GM12878 (cell line): ENCODE measurements at regions not wholly inside any gene's neighbourhood (a gene's known extent, or its start where the extent isn't known, plus 50 kb on each side); places are given as distances from the start of the nearest gene placed in this dataset.

Experiments used
- ATAC-seq: fragments of 200-7000 bp; cut with Tn5 transposase; 3 replicates; pipeline ENCODE4 v1.9.1; 2020; ENCODE audit warnings: mild to moderate bottlenecking, moderate library complexity
- BruUV-seq: library from RNA; stranded (reverse); fragments of 400-500 nt; replicated peaks from 2 replicates; lab custom pipeline; 2021; lab: Mats Ljungman, UMichigan
- CTCF ChIA-PET: fragments of 300-600 bp; sonication (Branson Sonifier 250); formaldehyde crosslinking; extraction: SDS; loops from one replicate; lab custom pipeline; 2021; ENCODE audit warnings: inconsistent platforms; lab: Yijun Ruan, JAX
- POLR2A ChIA-PET: fragments of 350-600 bp; formaldehyde crosslinking; extraction: SDS; loops from one replicate; lab custom pipeline; 2021; ENCODE audit warnings: inconsistent platforms; lab: Charles Lee
- RAD21 ChIA-PET: fragments of 300-600 bp; sonication (Branson Sonifier 250); formaldehyde crosslinking; loops from one replicate; lab custom pipeline; 2023; ENCODE audit warnings: antibody characterized with exemption; ENCODE audit not compliant: unreplicated experiment; lab: Charles Lee
- SMC1A ChIA-PET: fragments of 300-600 bp; sonication (Branson Sonifier 250); formaldehyde crosslinking; loops from one replicate; lab custom pipeline; 2023; ENCODE audit not compliant: unreplicated experiment, uncharacterized antibody; lab: Charles Lee
- DNase-seq: peaks from one replicate; pipeline ENCODE4 v3.0.0-alpha.2; 2011; ENCODE audit warnings: low read depth, low spot score
- FAIRE-seq: peaks from 3 replicates; lab custom pipeline; 2011; peaks lifted over from hg19 to GRCh38; lab: Jason Lieb, UNC
- H2AFZ ChIP-seq: 2 replicates; pipeline ENCODE4 v1.6.0; 2011; ENCODE audit warnings: low read depth, low read length, control low read depth; ENCODE audit not compliant: control insufficient read depth
- H3K27ac ChIP-seq: 2 replicates; pipeline ENCODE4 v1.5.1; 2011; ENCODE audit warnings: control low read depth; ENCODE audit not compliant: control insufficient read depth, insufficient read depth
- H3K27me3 ChIP-seq, 2 experiments: replicated peaks in 1 of 2; 2 replicates each; pipeline versions ENCODE4 v1.6.0 to v1.6.1; 2011; ENCODE audit warnings: low read length in 1 of 2; ENCODE audit not compliant: control insufficient read depth in 2 of 2, insufficient read depth in 2 of 2
- H3K36me3 ChIP-seq, 2 experiments: 2 replicates each; pipeline ENCODE4 v1.5.1; 2011; ENCODE audit warnings: low read length in 1 of 2; ENCODE audit not compliant: control insufficient read depth in 2 of 2, insufficient read depth in 2 of 2
- H3K4me1 ChIP-seq: 2 replicates; pipeline ENCODE4 v1.6.1; 2011; ENCODE audit warnings: mild to moderate bottlenecking, low read length, moderate library complexity, mixed read lengths; ENCODE audit not compliant: control insufficient read depth, insufficient read depth
- H3K4me2 ChIP-seq: 2 replicates; pipeline ENCODE4 v1.6.0; 2011; ENCODE audit warnings: control low read depth; ENCODE audit not compliant: control insufficient read depth, insufficient read depth
- H3K4me3 ChIP-seq: fragments of 200-600 bp; sonication (generic); 2 replicates; pipeline ENCODE4 v1.5.1; 2016
- H3K79me2 ChIP-seq: 2 replicates; pipeline ENCODE4 v1.6.0; 2011; ENCODE audit warnings: low read length; ENCODE audit not compliant: control insufficient read depth, insufficient read depth
- H3K9ac ChIP-seq: 2 replicates; pipeline ENCODE4 v1.8.0; 2011; ENCODE audit warnings: low read length, control low read depth, mixed read lengths; ENCODE audit not compliant: control insufficient read depth, insufficient read depth
- H3K9me3 ChIP-seq: replicated peaks from 3 replicates; pipeline ENCODE4 v1.5.1; 2011; ENCODE audit warnings: mild to moderate bottlenecking, low read length; ENCODE audit not compliant: control insufficient read depth, insufficient read depth
- H4K20me1 ChIP-seq: 2 replicates; pipeline ENCODE4 v1.6.0; 2011; ENCODE audit not compliant: control insufficient read depth, insufficient read depth
- CBFB ChIP-seq: IDR thresholded peaks from 2 replicates; pipeline ENCODE4 v1.6.1; 2016; ENCODE audit warnings: antibody characterized with exemption, low read depth
- CHD2 ChIP-seq: IDR thresholded peaks from 2 replicates; pipeline ENCODE4 v1.6.1; 2011; ENCODE audit warnings: low read depth, low read length, improper control_type of control experiment, borderline replicate concordance
- ELK1 ChIP-seq: IDR thresholded peaks from 2 replicates; pipeline ENCODE4 v1.6.1; 2012; ENCODE audit warnings: low read depth, low read length, improper control_type of control experiment
- HDGF ChIP-seq: fragments of 450-650 bp; IDR thresholded peaks from 2 replicates; pipeline ENCODE4 v1.6.1; 2016; ENCODE audit warnings: antibody characterized with exemption
- POU2F2 ChIP-seq: IDR thresholded peaks from 3 replicates; pipeline ENCODE4 v1.6.1; 2011; ENCODE audit warnings: low read depth, mild to moderate bottlenecking, low read length, borderline replicate concordance
- RBBP5 ChIP-seq: fragments of 200-600 bp; sonication (generic); conservative IDR thresholded peaks from 2 replicates; pipeline ENCODE4 v1.6.1; 2016
- RFX5 ChIP-seq: IDR thresholded peaks from 2 replicates; pipeline ENCODE4 v1.6.1; 2011; ENCODE audit warnings: low read depth, low read length, improper control_type of control experiment
- SKIL ChIP-seq: fragments of 450-650 bp; IDR thresholded peaks from 2 replicates; pipeline ENCODE4 v1.6.1; 2017; ENCODE audit warnings: mild to moderate bottlenecking, low read depth, inconsistent platforms; ENCODE audit not compliant: poor library complexity, severe bottlenecking
- SREBF2 ChIP-seq: IDR thresholded peaks from 2 replicates; pipeline ENCODE4 v1.6.1; 2012; ENCODE audit warnings: mild to moderate bottlenecking, low read length
- STAT3 ChIP-seq: IDR thresholded peaks from 2 replicates; pipeline ENCODE4 v1.6.1; 2011; ENCODE audit warnings: low read depth, low read length, improper control_type of control experiment
- TARDBP ChIP-seq: IDR thresholded peaks from 2 replicates; pipeline ENCODE4 v1.6.1; 2016; ENCODE audit warnings: borderline replicate concordance
- TCF12 ChIP-seq: IDR thresholded peaks from 2 replicates; pipeline ENCODE4 v1.6.1; 2011; ENCODE audit warnings: low read depth, mild to moderate bottlenecking, low read length
- TCF7 ChIP-seq: IDR thresholded peaks from 2 replicates; pipeline ENCODE4 v1.6.1; 2014; ENCODE audit warnings: antibody characterized with exemption, borderline replicate concordance
- YBX1 ChIP-seq: fragments of 450-650 bp; IDR thresholded peaks from 2 replicates; pipeline ENCODE4 v1.6.1; 2016; ENCODE audit warnings: antibody characterized with exemption
- ZNF217 ChIP-seq: fragments of 450-650 bp; IDR thresholded peaks from 2 replicates; pipeline ENCODE4 v1.6.1; 2017; ENCODE audit warnings: antibody characterized with exemption, mild to moderate bottlenecking
- ZNF274 ChIP-seq: IDR thresholded peaks from one replicate; pipeline ENCODE4 v1.8.0; 2011; ENCODE audit not compliant: insufficient read length, insufficient read depth
- ZSCAN29 ChIP-seq: fragments of 450-650 bp; IDR thresholded peaks from 2 replicates; pipeline ENCODE4 v1.6.1; 2017; ENCODE audit warnings: mild to moderate bottlenecking, moderate library complexity
- WGBS: methylation state at CpG from one replicate; pipeline ENCODE4 v1.1.6; 2016; ENCODE audit warnings: low lambda C conversion rate; ENCODE audit not compliant: insufficient replicate concordance, insufficient coverage; ENCODE audit errors: missing lambda C conversion rate; 5-methylcytosine and 5-hydroxymethylcytosine counted together
- in situ Hi-C: fragments of 300-500 bp; cut with MboI; formaldehyde crosslinking; loops from 9 replicates; pipeline ENCODE4 v1.14.3; 2018; ENCODE audit warnings: mixed read lengths
- intact Hi-C: fragments of 100-400 bp; cut with micrococcal nuclease; formaldehyde crosslinking; loops from one replicate; pipeline ENCODE4 v1.14.2; 2022; ENCODE audit not compliant: unreplicated experiment
- TF ChIP-seq, protein P1 (sequence below): fragments of 450-650 bp; formaldehyde crosslinking; IDR thresholded peaks from 2 replicates; pipeline ENCODE4 v1.5.0; 2022; ENCODE audit warnings: mild to moderate bottlenecking, missing genetic modification characterization

GRCh38 chr4:53732661-53733060 is 141.4 kb upstream of the LNX1 start:
- H3K9me3 ChIP-seq = no peaks in the 10 kb centered on the region; the same call in 2 of the 3 replicates
- no peaks in the 10 kb centered on the region for H3K27me3 ChIP-seq
- H4K20me1 ChIP-seq = no peaks in the 10 kb centered on the region
- intact Hi-C loops = no loop called here
- WGBS = 44% methylated on average over 1 of the region's 1 CpG
- no peak for ATAC-seq
- no peak for FAIRE-seq
- H3K79me2 ChIP-seq = no peaks in the 10 kb centered on the region
- H3K4me2 ChIP-seq = no peak overlapping the region
- SMC1A ChIA-PET = interaction anchor here (1.4 kb wide), 1 partner anchor 23 kb away, joined by 4 read pairs; no protein-coding TSS in a partner anchor
- H3K9ac ChIP-seq = no peak overlapping the region
- in situ Hi-C loops = no loop called here
- BruUV-seq = no TSS peak
- CTCF ChIA-PET = interaction anchor here (0.5 kb wide), 1 partner anchor 85 kb away, joined by 3 read pairs; no protein-coding TSS in a partner anchor
- RAD21 ChIA-PET = no interaction called here
- H3K36me3 ChIP-seq = no peaks in the 10 kb centered on the region
- H2AFZ ChIP-seq = no peak overlapping the region
- no peak for DNase-seq
- POLR2A ChIA-PET = no interaction called here
- no peak overlapping the region for H3K4me3 ChIP-seq
- no peak overlapping the region for H3K27ac ChIP-seq
- no peak for TF ChIP-seq POU2F2
- TF ChIP-seq CBFB = no peak
- no peak for TF ChIP-seq RFX5
- no peak for TF ChIP-seq YBX1
- TF ChIP-seq TARDBP = no peak
- TF ChIP-seq, protein P1, sequence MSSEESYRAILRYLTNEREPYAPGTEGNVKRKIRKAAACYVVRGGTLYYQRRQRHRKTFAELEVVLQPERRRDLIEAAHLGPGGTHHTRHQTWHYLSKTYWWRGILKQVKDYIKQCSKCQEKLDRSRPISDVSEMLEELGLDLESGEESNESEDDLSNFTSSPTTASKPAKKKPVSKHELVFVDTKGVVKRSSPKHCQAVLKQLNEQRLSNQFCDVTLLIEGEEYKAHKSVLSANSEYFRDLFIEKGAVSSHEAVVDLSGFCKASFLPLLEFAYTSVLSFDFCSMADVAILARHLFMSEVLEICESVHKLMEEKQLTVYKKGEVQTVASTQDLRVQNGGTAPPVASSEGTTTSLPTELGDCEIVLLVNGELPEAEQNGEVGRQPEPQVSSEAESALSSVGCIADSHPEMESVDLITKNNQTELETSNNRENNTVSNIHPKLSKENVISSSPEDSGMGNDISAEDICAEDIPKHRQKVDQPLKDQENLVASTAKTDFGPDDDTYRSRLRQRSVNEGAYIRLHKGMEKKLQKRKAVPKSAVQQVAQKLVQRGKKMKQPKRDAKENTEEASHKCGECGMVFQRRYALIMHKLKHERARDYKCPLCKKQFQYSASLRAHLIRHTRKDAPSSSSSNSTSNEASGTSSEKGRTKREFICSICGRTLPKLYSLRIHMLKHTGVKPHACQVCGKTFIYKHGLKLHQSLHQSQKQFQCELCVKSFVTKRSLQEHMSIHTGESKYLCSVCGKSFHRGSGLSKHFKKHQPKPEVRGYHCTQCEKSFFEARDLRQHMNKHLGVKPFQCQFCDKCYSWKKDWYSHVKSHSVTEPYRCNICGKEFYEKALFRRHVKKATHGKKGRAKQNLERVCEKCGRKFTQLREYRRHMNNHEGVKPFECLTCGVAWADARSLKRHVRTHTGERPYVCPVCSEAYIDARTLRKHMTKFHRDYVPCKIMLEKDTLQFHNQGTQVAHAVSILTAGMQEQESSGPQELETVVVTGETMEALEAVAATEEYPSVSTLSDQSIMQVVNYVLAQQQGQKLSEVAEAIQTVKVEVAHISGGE (CRISPR knock-in tag) = no peak
- TF ChIP-seq STAT3 = no peak
- TF ChIP-seq ZSCAN29 = no peak
- TF ChIP-seq ELK1 = no peak
- TF ChIP-seq ZNF217 = no peak
- TF ChIP-seq CHD2 = no peak
- TF ChIP-seq RBBP5 = no peak
- no peak for TF ChIP-seq SKIL
- TF ChIP-seq SREBF2 = no peak
- TF ChIP-seq TCF7 = no peak
- TF ChIP-seq TCF12 = no peak
- no peak for TF ChIP-seq HDGF
- no peak for TF ChIP-seq ZNF274
- no peaks in the 10 kb centered on the region for H3K4me1 ChIP-seq
